Adrenal gland (tissue), 5 donors: ENCODE measurements at regions not wholly inside any gene's neighbourhood (a gene's known extent, or its start where the extent isn't known, plus 50 kb on each side); places are given as distances from the start of the nearest gene placed in this dataset.

Experiments
- POLR2A ChIP-seq, 2 donors: fragments of 450-650 bp; IDR thresholded peaks; one replicate each; pipeline ENCODE4 v1.6.1; 2017; ENCODE audit warnings: antibody characterized with exemption in 2 of 2, mild to moderate bottlenecking in 2 of 2, moderate library complexity in 1 of 2
- TF ChIP-seq, protein P1 (sequence below), 6 experiments: fragments of 450-650 bp in 4 of 6; fragments of 200-600 bp in 2 of 6; sonication (generic) in 1 of 6; IDR thresholded peaks; 1 replicate in 5 of 6; 2 replicates in 1 of 6; pipeline versions ENCODE4 v1.5.1 to v1.8.0; 2016 to 2021; ENCODE audit warnings: antibody characterized with exemption in 6 of 6, mild to moderate bottlenecking in 2 of 6, moderate library complexity in 1 of 6
- donor health status: DM: no; HTN: no; CAD: no.

DNA sequence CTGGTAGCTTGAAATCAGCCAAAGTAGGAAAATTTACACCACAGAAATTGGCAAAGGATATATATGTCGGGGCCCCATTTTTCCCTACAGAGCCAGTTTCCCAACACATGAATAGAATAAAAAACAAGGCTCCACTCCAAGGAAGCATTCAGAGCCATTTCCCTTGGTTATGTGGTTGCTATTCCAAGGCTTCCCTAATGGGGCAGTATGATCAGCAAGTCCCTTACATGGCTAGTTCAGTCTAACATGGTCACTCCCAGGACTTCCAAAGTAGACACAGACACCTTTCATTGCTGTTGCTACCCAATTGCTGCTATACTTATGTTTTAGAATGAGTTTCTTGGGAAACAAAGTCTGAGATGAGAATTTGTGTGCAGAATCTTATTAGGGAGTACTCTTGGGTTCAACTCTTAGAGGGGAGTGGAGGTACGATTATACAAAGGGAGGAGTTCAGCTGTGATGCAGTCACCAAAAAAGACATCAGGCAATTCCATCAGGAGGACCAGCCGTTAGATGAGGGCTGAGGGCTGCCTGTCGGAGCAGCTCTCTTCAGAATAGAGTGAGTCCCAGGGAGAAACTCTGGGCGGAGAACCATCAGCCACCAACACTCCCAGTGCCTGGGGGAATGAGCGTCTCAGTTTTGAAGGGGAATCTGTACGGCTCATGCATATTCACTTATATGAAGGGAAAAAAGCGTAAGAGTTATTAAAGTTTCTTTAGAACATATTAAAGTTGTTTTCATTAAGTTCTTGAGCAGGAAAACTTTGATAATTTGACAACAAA is 92.9 kb downstream of the C21orf91 start:
- TF ChIP-seq, protein P1, sequence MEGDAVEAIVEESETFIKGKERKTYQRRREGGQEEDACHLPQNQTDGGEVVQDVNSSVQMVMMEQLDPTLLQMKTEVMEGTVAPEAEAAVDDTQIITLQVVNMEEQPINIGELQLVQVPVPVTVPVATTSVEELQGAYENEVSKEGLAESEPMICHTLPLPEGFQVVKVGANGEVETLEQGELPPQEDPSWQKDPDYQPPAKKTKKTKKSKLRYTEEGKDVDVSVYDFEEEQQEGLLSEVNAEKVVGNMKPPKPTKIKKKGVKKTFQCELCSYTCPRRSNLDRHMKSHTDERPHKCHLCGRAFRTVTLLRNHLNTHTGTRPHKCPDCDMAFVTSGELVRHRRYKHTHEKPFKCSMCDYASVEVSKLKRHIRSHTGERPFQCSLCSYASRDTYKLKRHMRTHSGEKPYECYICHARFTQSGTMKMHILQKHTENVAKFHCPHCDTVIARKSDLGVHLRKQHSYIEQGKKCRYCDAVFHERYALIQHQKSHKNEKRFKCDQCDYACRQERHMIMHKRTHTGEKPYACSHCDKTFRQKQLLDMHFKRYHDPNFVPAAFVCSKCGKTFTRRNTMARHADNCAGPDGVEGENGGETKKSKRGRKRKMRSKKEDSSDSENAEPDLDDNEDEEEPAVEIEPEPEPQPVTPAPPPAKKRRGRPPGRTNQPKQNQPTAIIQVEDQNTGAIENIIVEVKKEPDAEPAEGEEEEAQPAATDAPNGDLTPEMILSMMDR (IDR thresholded peaks at IDR 0.05): peak in 2 of 6 experiments; percentile 8 to 14
- no peak for TF ChIP-seq POLR2A (IDR thresholded peaks at IDR 0.05)
